HG03045 (cell line): ENCODE measurements at regions not wholly inside any gene's neighbourhood (a gene's known extent, or its start where the extent isn't known, plus 50 kb on each side); places are given as distances from the start of the nearest gene placed in this dataset.

Experiments used
- ATAC-seq: cut with Tn5 transposase; IDR thresholded peaks from one replicate; pipeline ENCODE4 v1.9.1; 2021; ENCODE audit warnings: mild to moderate bottlenecking, moderate library complexity; ENCODE audit not compliant: unreplicated experiment

- ATAC-seq, result no peak
Measured at GRCh38 chr18:10032331-10033015, 118.7 kb downstream of the VAPA start.

GRCh38 chr18:10033016-10033399 is 119.2 kb downstream of the VAPA start:
- no peak for ATAC-seq

GRCh38 chr18:10035281-10035991 is 121.6 kb downstream of the VAPA start:
- ATAC-seq, result no peak

- no peak for ATAC-seq
Measured at GRCh38 chr18:10036479-10036878, 122.7 kb downstream of the VAPA start.

GRCh38 chr18:10037181-10037580 is 123.4 kb downstream of the VAPA start:
- no peak for ATAC-seq

GRCh38 chr18:10038268-10038667 is 124.5 kb downstream of the VAPA start:
- no peak for ATAC-seq

- ATAC-seq, result no peak
Measured at GRCh38 chr18:10040287-10041011, 126.6 kb downstream of the VAPA start.

- ATAC-seq, result no peak
Measured at GRCh38 chr18:10041180-10041579, 127.4 kb downstream of the VAPA start.

- ATAC-seq, result no peak
Measured at GRCh38 chr18:10042492-10042891, 128.7 kb downstream of the VAPA start.

GRCh38 chr18:10044054-10044453 is 130.2 kb downstream of the VAPA start:
- ATAC-seq, result no peak

GRCh38 chr18:10045296-10045891 is 131.6 kb downstream of the VAPA start:
- ATAC-seq, result no peak

- no peak for ATAC-seq
Measured at GRCh38 chr18:10046178-10046807, 132.5 kb downstream of the VAPA start.

- no peak for ATAC-seq
Measured at GRCh38 chr18:10047237-10047636, 133.4 kb downstream of the VAPA start.

GRCh38 chr18:10049747-10050146 is 135.9 kb downstream of the VAPA start:
- ATAC-seq, result no peak

- ATAC-seq, result no peak
Measured at GRCh38 chr18:10050956-10051355, 137.1 kb downstream of the VAPA start.

- ATAC-seq, result no peak
Measured at GRCh38 chr18:10051877-10052631, 138.2 kb downstream of the VAPA start.

- no peak for ATAC-seq
Measured at GRCh38 chr18:10052871-10053270, 139.1 kb downstream of the VAPA start.

GRCh38 chr18:10053861-10054260 is 140.0 kb downstream of the VAPA start:
- no peak for ATAC-seq

- no peak for ATAC-seq
Measured at GRCh38 chr18:10054366-10054765, 140.6 kb downstream of the VAPA start.

- ATAC-seq, result no peak
Measured at GRCh38 chr18:10055125-10055750, 141.4 kb downstream of the VAPA start.
